HepG2 (cell line): ENCODE measurements at regions not wholly inside any gene's neighbourhood (a gene's known extent, or its start where the extent isn't known, plus 50 kb on each side); places are given as distances from the start of the nearest gene placed in this dataset.

Source experiments
- ATAC-seq: fragments of 200-7000 bp; cut with Tn5 transposase; 3 replicates; pipeline ENCODE4 v1.9.1; 2020; ENCODE audit warnings: mild to moderate bottlenecking, moderate library complexity
- BruUV-seq: library from RNA; stranded (reverse); fragments of 400-500 nt; replicated peaks from 2 replicates; lab custom pipeline; 2021; lab: Mats Ljungman, UMichigan
- CTCF ChIA-PET: fragments of 300-600 bp; formaldehyde crosslinking; extraction: SDS; loops from one replicate; lab custom pipeline; 2021; ENCODE audit warnings: low total read pairs, inconsistent platforms, low intra/inter-chr PET ratio; lab: Yijun Ruan, JAX
- POLR2A ChIA-PET: fragments of 350-600 bp; sonication (Branson Sonifier 250); formaldehyde crosslinking; loops from one replicate; lab custom pipeline; 2020; ENCODE audit warnings: antibody characterized with exemption, inconsistent platforms; lab: Yijun Ruan, JAX
- DNase-seq: peaks from one replicate; pipeline ENCODE4 v3.0.0-alpha.2; 2015; ENCODE audit warnings: low spot score
- FAIRE-seq: peaks from 3 replicates; lab custom pipeline; 2011; peaks lifted over from hg19 to GRCh38; lab: Jason Lieb, UNC
- H2AFZ ChIP-seq: one replicate; pipeline ENCODE4 v1.6.1; 2011; ENCODE audit warnings: low read length, inconsistent platforms
- H3K27ac ChIP-seq: fragments of 300-600 bp; 3 replicates; pipeline ENCODE4 v1.8.0; 2011; ENCODE audit warnings: mixed run types, mild to moderate bottlenecking, mixed read lengths, low read length, inconsistent platforms; ENCODE audit not compliant: insufficient read depth; ENCODE audit errors: extremely low read length
- H3K27me3 ChIP-seq, 2 experiments: fragments of 200-600 bp in 1 of 2; 2 replicates in 1 of 2; 3 replicates in 1 of 2; pipeline versions ENCODE4 v1.6.0 to v1.8.0; 2011; ENCODE audit warnings: low read length in 2 of 2, mild to moderate bottlenecking in 2 of 2, moderate library complexity in 2 of 2, inconsistent platforms in 1 of 2; ENCODE audit not compliant: insufficient read depth in 2 of 2, control insufficient read depth in 1 of 2
- H3K36me3 ChIP-seq, 2 experiments: fragments of 200-600 bp in 1 of 2; replicated peaks in 1 of 2; 2 replicates in 1 of 2; 3 replicates in 1 of 2; pipeline versions ENCODE4 v1.5.1 to v1.8.0; 2011; ENCODE audit warnings: low read length in 2 of 2, inconsistent platforms in 1 of 2; ENCODE audit not compliant: insufficient read depth in 2 of 2, control insufficient read depth in 1 of 2
- H3K4me1 ChIP-seq: 2 replicates; pipeline ENCODE4 v1.5.1; 2012; ENCODE audit warnings: low read length, inconsistent platforms; ENCODE audit not compliant: insufficient read depth
- H3K4me2 ChIP-seq: 2 replicates; pipeline ENCODE4 v1.6.0; 2011; ENCODE audit warnings: low read depth, low read length, inconsistent platforms
- H3K4me3 ChIP-seq, 3 experiments: fragments of 200-600 bp in 1 of 3; sonication (generic), shearing (Covaris generic) in 1 of 3; replicated peaks in 1 of 3; 2 replicates each; pipeline ENCODE4 v1.5.1; 2011 to 2016; ENCODE audit warnings: low read length in 3 of 3, inconsistent platforms in 2 of 3, low read depth in 2 of 3, mild to moderate bottlenecking in 2 of 3, control low read depth in 1 of 3, mixed read lengths in 1 of 3; ENCODE audit not compliant: insufficient read depth in 1 of 3
- H3K79me2 ChIP-seq: one replicate; pipeline ENCODE4 v1.6.1; 2011; ENCODE audit warnings: low read length, inconsistent platforms; ENCODE audit not compliant: insufficient read depth
- H3K9ac ChIP-seq: 2 replicates; pipeline ENCODE4 v1.6.0; 2011; ENCODE audit warnings: mild to moderate bottlenecking, low read depth, low read length, inconsistent platforms; ENCODE audit not compliant: insufficient read depth
- H3K9me3 ChIP-seq: 2 replicates; pipeline ENCODE4 v1.5.1; 2012; ENCODE audit warnings: mild to moderate bottlenecking, low read length
- H4K20me1 ChIP-seq: 2 replicates; pipeline ENCODE4 v1.6.0; 2011; ENCODE audit warnings: inconsistent platforms, mild to moderate bottlenecking, low read length, moderate library complexity; ENCODE audit not compliant: insufficient read depth
- HNF4G ChIP-seq, 2 experiments: sonication (generic) in 1 of 2; formaldehyde crosslinking in 1 of 2; IDR thresholded peaks; 2 replicates each; pipeline versions ENCODE4 v1.4.0 to v1.6.1; 2011 to 2020; ENCODE audit warnings: borderline replicate concordance in 2 of 2, low read depth in 2 of 2, mild to moderate bottlenecking in 2 of 2, low read length in 1 of 2, missing genetic modification reagents in 1 of 2, moderate library complexity in 1 of 2
- MAFG ChIP-seq: sonication (generic); formaldehyde crosslinking; IDR thresholded peaks from 2 replicates; pipeline ENCODE4 v1.5.1; 2020; ENCODE audit warnings: mild to moderate bottlenecking, missing genetic modification reagents
- MAZ ChIP-seq, 2 experiments: sonication (generic) in 1 of 2; formaldehyde crosslinking in 1 of 2; IDR thresholded peaks; 2 replicates each; pipeline versions ENCODE4 v1.5.0 to v1.6.1; 2012 to 2020; ENCODE audit warnings: low read depth in 2 of 2, mild to moderate bottlenecking in 2 of 2, borderline replicate concordance in 1 of 2, improper control_type of control experiment in 1 of 2, low read length in 1 of 2, missing genetic modification reagents in 1 of 2, moderate library complexity in 1 of 2
- NFKB2 ChIP-seq: sonication (generic); formaldehyde crosslinking; IDR thresholded peaks from 2 replicates; pipeline ENCODE4 v1.4.0; 2020; ENCODE audit warnings: missing genetic modification reagents, borderline replicate concordance
- NR1H2 ChIP-seq: sonication (generic); formaldehyde crosslinking; IDR thresholded peaks from 2 replicates; pipeline ENCODE4 v1.8.1; 2022; ENCODE audit warnings: low read depth, missing genetic modification reagents, borderline replicate concordance
- PTBP1 ChIP-seq: fragments of 200-400 bp; formaldehyde crosslinking; IDR thresholded peaks from 2 replicates; pipeline ENCODE4 v1.6.1; 2018; ENCODE audit warnings: low read length, low read depth; ENCODE audit not compliant: poor library complexity, severe bottlenecking
- SAFB2 ChIP-seq: sonication (generic); formaldehyde crosslinking; IDR thresholded peaks from 2 replicates; pipeline ENCODE4 v1.5.1; 2020; ENCODE audit warnings: missing genetic modification reagents, low read depth, mild to moderate bottlenecking, borderline replicate concordance
- SMYD3 ChIP-seq: sonication (generic); formaldehyde crosslinking; IDR thresholded peaks from 2 replicates; pipeline ENCODE4 v1.8.1; 2023; ENCODE audit warnings: mild to moderate bottlenecking, missing genetic modification reagents
- SPEN ChIP-seq: sonication (generic); formaldehyde crosslinking; IDR thresholded peaks from 2 replicates; pipeline ENCODE4 v1.5.1; 2020; ENCODE audit warnings: low read depth, mild to moderate bottlenecking, missing genetic modification reagents
- ZBTB7A ChIP-seq: sonication (generic); formaldehyde crosslinking; IDR thresholded peaks from 2 replicates; pipeline ENCODE4 v1.8.0; 2022; ENCODE audit warnings: mild to moderate bottlenecking, missing genetic modification reagents
- ZNF296 ChIP-seq: sonication (generic); formaldehyde crosslinking; conservative IDR thresholded peaks from 2 replicates; pipeline ENCODE4 v1.5.0; 2020; ENCODE audit warnings: mild to moderate bottlenecking, missing genetic modification reagents
- ZNF343 ChIP-seq: sonication (generic); formaldehyde crosslinking; IDR thresholded peaks from 2 replicates; pipeline ENCODE4 v1.4.0; 2020; ENCODE audit warnings: mild to moderate bottlenecking, missing genetic modification reagents
- ZNF660 ChIP-seq: sonication (generic); formaldehyde crosslinking; IDR thresholded peaks from 2 replicates; pipeline ENCODE4 v1.5.1; 2020; ENCODE audit warnings: mild to moderate bottlenecking, low read depth, missing genetic modification reagents, borderline replicate concordance
- WGBS: methylation state at CpG from one replicate; pipeline ENCODE4 v1.1.6; 2017; ENCODE audit warnings: low lambda C conversion rate; 5-methylcytosine and 5-hydroxymethylcytosine counted together
- in situ Hi-C: cut with HindIII; loops from 2 replicates; pipeline ENCODE4 v1.10.0; 2017; ENCODE audit warnings: low pct_unique_long_range_greater_than_20kb; ENCODE audit not compliant: extremely low pct_ligation_motif_present
- intact Hi-C: fragments of 100-400 bp; cut with micrococcal nuclease; formaldehyde crosslinking; loops from one replicate; pipeline ENCODE4 v1.10.0; 2022; ENCODE audit not compliant: unreplicated experiment
- TF ChIP-seq, protein P1 (sequence below): sonication (generic); formaldehyde crosslinking; conservative IDR thresholded peaks from 2 replicates; pipeline ENCODE4 v1.8.0; 2022; ENCODE audit warnings: missing genetic modification reagents
- TF ChIP-seq, protein P2 (sequence below): IDR thresholded peaks from 2 replicates; pipeline ENCODE4 v1.6.1; 2016; ENCODE audit warnings: mild to moderate bottlenecking, missing biosample characterization, missing genetic modification reagents
- TF ChIP-seq, protein P3 (sequence below): sonication (generic); formaldehyde crosslinking; IDR thresholded peaks from 2 replicates; pipeline ENCODE4 v1.4.0; 2020; ENCODE audit warnings: missing genetic modification reagents
- TF ChIP-seq, protein P4 (sequence below): sonication (generic); formaldehyde crosslinking; IDR thresholded peaks from 2 replicates; pipeline ENCODE4 v1.8.1; 2023; ENCODE audit warnings: missing genetic modification reagents, mild to moderate bottlenecking, borderline replicate concordance

DNA sequence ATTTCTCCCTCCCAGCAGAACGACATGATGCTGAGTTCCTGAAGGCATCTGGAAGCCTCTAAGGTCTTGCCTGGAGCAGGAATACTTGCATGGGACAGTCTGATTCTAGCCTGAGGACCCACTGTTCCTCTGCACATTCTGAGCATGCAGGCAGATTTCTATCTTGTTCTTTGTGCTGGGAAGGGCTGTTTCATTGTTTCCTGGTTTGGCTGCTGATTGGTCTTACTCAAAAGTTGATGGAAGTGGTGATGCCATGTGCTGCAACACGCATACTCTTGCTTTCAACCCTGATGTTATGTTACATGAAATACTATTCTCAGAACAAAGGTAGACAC lies 307.0 kb downstream of the GATA3 start:
- no peak overlapping the region for H3K27ac ChIP-seq
- H3K79me2 ChIP-seq: no peaks in the 10 kb centered on the region
- H3K4me1 ChIP-seq: 0 out of 2 replicates have a peak, but pooled peaks cover 6% of the 10 kb centered on the region
- CTCF ChIA-PET: no interaction called here
- H3K9me3 ChIP-seq: no peaks in the 10 kb centered on the region
- ATAC-seq: no peak
- POLR2A ChIA-PET: no interaction called here
- H3K27me3 ChIP-seq: no peaks in the 10 kb centered on the region
- in situ Hi-C loops: no loop called here
- H3K4me2 ChIP-seq: no peak overlapping the region
- H3K36me3 ChIP-seq: no peaks in the 10 kb centered on the region
- no peak overlapping the region for H3K9ac ChIP-seq
- WGBS: 0% methylated on average over 2 of the region's 2 CpGs
- no peak overlapping the region for H3K4me3 ChIP-seq
- no peak overlapping the region for H2AFZ ChIP-seq
- H4K20me1 ChIP-seq: no peaks in the 10 kb centered on the region
- intact Hi-C loops: no loop called here
- no peak for DNase-seq
- BruUV-seq: no TSS peak
- FAIRE-seq: no peak
- TF ChIP-seq ZBTB7A (CRISPR knock-in tag) (no peak), ZNF343 (no peak), ZNF296 (CRISPR knock-in tag) (no peak), PTBP1 (no peak), NFKB2 (no peak), MAFG (CRISPR knock-in tag) (no peak), MAZ (IDR thresholded peaks at IDR 0.05; ENCODE audit: borderline replicate concordance, low read depth, low read length) (no peak), MAZ (CRISPR knock-in tag; IDR thresholded peaks at IDR 0.05; ENCODE audit: low read depth) (no peak), SPEN (CRISPR knock-in tag) (no peak), SAFB2 (CRISPR knock-in tag) (no peak), HNF4G (IDR thresholded peaks at IDR 0.05; ENCODE audit: borderline replicate concordance, low read depth, low read length) (no peak), HNF4G (CRISPR knock-in tag; IDR thresholded peaks at IDR 0.05; ENCODE audit: borderline replicate concordance, low read depth) (no peak), NR1H2 (no peak), ZNF660 (CRISPR knock-in tag) (no peak), SMYD3 (CRISPR knock-in tag) (no peak)
- TF ChIP-seq, protein P1, sequence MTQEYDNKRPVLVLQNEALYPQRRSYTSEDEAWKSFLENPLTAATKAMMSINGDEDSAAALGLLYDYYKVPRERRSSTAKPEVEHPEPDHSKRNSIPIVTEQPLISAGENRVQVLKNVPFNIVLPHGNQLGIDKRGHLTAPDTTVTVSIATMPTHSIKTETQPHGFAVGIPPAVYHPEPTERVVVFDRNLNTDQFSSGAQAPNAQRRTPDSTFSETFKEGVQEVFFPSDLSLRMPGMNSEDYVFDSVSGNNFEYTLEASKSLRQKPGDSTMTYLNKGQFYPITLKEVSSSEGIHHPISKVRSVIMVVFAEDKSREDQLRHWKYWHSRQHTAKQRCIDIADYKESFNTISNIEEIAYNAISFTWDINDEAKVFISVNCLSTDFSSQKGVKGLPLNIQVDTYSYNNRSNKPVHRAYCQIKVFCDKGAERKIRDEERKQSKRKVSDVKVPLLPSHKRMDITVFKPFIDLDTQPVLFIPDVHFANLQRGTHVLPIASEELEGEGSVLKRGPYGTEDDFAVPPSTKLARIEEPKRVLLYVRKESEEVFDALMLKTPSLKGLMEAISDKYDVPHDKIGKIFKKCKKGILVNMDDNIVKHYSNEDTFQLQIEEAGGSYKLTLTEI (CRISPR knock-in tag): no peak
- TF ChIP-seq, protein P2, sequence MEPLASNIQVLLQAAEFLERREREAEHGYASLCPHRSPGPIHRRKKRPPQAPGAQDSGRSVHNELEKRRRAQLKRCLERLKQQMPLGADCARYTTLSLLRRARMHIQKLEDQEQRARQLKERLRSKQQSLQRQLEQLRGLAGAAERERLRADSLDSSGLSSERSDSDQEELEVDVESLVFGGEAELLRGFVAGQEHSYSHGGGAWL: no peak
- TF ChIP-seq, protein P3, sequence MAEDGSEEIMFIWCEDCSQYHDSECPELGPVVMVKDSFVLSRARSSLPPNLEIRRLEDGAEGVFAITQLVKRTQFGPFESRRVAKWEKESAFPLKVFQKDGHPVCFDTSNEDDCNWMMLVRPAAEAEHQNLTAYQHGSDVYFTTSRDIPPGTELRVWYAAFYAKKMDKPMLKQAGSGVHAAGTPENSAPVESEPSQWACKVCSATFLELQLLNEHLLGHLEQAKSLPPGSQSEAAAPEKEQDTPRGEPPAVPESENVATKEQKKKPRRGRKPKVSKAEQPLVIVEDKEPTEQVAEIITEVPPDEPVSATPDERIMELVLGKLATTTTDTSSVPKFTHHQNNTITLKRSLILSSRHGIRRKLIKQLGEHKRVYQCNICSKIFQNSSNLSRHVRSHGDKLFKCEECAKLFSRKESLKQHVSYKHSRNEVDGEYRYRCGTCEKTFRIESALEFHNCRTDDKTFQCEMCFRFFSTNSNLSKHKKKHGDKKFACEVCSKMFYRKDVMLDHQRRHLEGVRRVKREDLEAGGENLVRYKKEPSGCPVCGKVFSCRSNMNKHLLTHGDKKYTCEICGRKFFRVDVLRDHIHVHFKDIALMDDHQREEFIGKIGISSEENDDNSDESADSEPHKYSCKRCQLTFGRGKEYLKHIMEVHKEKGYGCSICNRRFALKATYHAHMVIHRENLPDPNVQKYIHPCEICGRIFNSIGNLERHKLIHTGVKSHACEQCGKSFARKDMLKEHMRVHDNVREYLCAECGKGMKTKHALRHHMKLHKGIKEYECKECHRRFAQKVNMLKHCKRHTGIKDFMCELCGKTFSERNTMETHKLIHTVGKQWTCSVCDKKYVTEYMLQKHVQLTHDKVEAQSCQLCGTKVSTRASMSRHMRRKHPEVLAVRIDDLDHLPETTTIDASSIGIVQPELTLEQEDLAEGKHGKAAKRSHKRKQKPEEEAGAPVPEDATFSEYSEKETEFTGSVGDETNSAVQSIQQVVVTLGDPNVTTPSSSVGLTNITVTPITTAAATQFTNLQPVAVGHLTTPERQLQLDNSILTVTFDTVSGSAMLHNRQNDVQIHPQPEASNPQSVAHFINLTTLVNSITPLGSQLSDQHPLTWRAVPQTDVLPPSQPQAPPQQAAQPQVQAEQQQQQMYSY (CRISPR knock-in tag): no peak
- TF ChIP-seq, protein P4, sequence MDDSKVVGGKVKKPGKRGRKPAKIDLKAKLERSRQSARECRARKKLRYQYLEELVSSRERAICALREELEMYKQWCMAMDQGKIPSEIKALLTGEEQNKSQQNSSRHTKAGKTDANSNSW (CRISPR knock-in tag): no peak
- TF ChIP-seq, all 625 proteins: peak for 0
